ENCODE measurements at regions not wholly inside any gene's neighbourhood (a gene's known extent, or its start where the extent isn't known, plus 50 kb on each side); places are given as distances from the start of the nearest gene placed in this dataset.
"Not testable (repeated sequence)": the region's sequence is repeated elsewhere in the genome, so short reads cannot be mapped to it uniquely, and the experiment has no call there.

- H3K4me3 ChIP-seq (ENCODE audit: low read length); H3K27me3 ChIP-seq (ENCODE audit: control insufficient read depth, insufficient read depth, low read length); H3K36me3 ChIP-seq (ENCODE audit: control insufficient read depth, insufficient read depth, low read length); DNase-seq; H3K9me3 ChIP-seq (replicated peaks; ENCODE audit: control insufficient read depth, low read depth, low read length); H3K4me1 ChIP-seq (ENCODE audit: control insufficient read depth, insufficient read depth, low read length); H3K27ac ChIP-seq (ENCODE audit: low read length): not testable (repeated sequence)
- 76% methylated on average over 13 of the region's 15 CpGs for WGBS (ENCODE audit: insufficient coverage)
Observed at GRCh38 chr1:66481215-66481614, 52.7 kb upstream of the SGIP1 start.
